Loucy (cell line): ENCODE measurements at regions not wholly inside any gene's neighbourhood (a gene's known extent, or its start where the extent isn't known, plus 50 kb on each side); places are given as distances from the start of the nearest gene placed in this dataset.

Source experiments
- H2AFZ ChIP-seq: fragments of 200-600 bp; sonication (generic); 2 replicates; pipeline ENCODE4 v1.6.0; 2016; ENCODE audit warnings: antibody characterized with exemption, mild to moderate bottlenecking, low read length, moderate library complexity
- H3F3A ChIP-seq: fragments of 200-600 bp; 2 replicates; pipeline ENCODE4 v1.6.0; 2016; ENCODE audit warnings: antibody characterized with exemption, low read depth, mild to moderate bottlenecking
- H3K27me3 ChIP-seq: fragments of 200-600 bp; sonication (generic); 2 replicates; pipeline ENCODE4 v1.6.1; 2014; ENCODE audit warnings: low read length, mild to moderate bottlenecking; ENCODE audit not compliant: insufficient read depth, poor library complexity, severe bottlenecking
- H3K36me3 ChIP-seq: fragments of 200-600 bp; sonication (generic); 2 replicates; pipeline ENCODE4 v1.6.1; 2016; ENCODE audit warnings: low read length; ENCODE audit not compliant: insufficient read depth
- H3K4me1 ChIP-seq: fragments of 200-600 bp; sonication (generic); 2 replicates; pipeline ENCODE4 v1.5.1; 2014; ENCODE audit warnings: low read length, mild to moderate bottlenecking; ENCODE audit not compliant: insufficient read depth, poor library complexity, severe bottlenecking
- H3K4me2 ChIP-seq: fragments of 200-600 bp; sonication (generic); 2 replicates; pipeline ENCODE4 v1.6.0; 2014; ENCODE audit warnings: antibody characterized with exemption, low read length, low read depth, mild to moderate bottlenecking; ENCODE audit not compliant: poor library complexity, severe bottlenecking
- H3K4me3 ChIP-seq: fragments of 200-600 bp; sonication (generic); 2 replicates; pipeline ENCODE4 v1.5.1; 2014; ENCODE audit warnings: low read length, mild to moderate bottlenecking, mixed read lengths; ENCODE audit not compliant: poor library complexity, severe bottlenecking
- H3K79me2 ChIP-seq: fragments of 200-600 bp; sonication (generic); 2 replicates; pipeline ENCODE4 v1.6.1; 2014; ENCODE audit warnings: low read length; ENCODE audit not compliant: insufficient read depth
- H3K9ac ChIP-seq: fragments of 200-600 bp; sonication (generic); 2 replicates; pipeline ENCODE4 v1.6.0; 2014; ENCODE audit warnings: mild to moderate bottlenecking, low read depth, low read length, moderate library complexity; ENCODE audit not compliant: poor library complexity, severe bottlenecking
- H3K9me2 ChIP-seq: fragments of 200-600 bp; sonication (generic); replicated peaks from 2 replicates; pipeline ENCODE4 v1.6.1; 2016; ENCODE audit warnings: low read depth, low read length, mixed read lengths
- H3K9me3 ChIP-seq: fragments of 200-600 bp; sonication (generic); 2 replicates; pipeline ENCODE4 v1.6.1; 2014; ENCODE audit warnings: mild to moderate bottlenecking, antibody characterized with exemption, low read length, low read depth; ENCODE audit not compliant: insufficient read depth
- H4K20me1 ChIP-seq: fragments of 200-600 bp; sonication (generic); 2 replicates; pipeline ENCODE4 v1.6.0; 2014; ENCODE audit warnings: antibody characterized with exemption, low read length, mild to moderate bottlenecking; ENCODE audit not compliant: insufficient read depth, poor library complexity, severe bottlenecking
- CTCF ChIP-seq: fragments of 200-600 bp; sonication (generic); conservative IDR thresholded peaks from 2 replicates; pipeline ENCODE4 v1.5.1; 2014; ENCODE audit warnings: mild to moderate bottlenecking, antibody characterized with exemption, low read length
- EZH2phosphoT487 ChIP-seq: fragments of 200-600 bp; IDR thresholded peaks from 2 replicates; pipeline ENCODE4 v1.6.1; 2018; ENCODE audit warnings: antibody characterized with exemption, mild to moderate bottlenecking, moderate library complexity, borderline replicate concordance

GRCh38 chr11:96783311-96783710, 393.5 kb downstream of the JRKL start:
- Histone ChIP-seq H3K9me2 (no peaks in the 10 kb centered on the region), H3K9ac (no peak overlapping the region), H3F3A (no peaks in the 10 kb centered on the region), H3K9me3 (no peaks in the 10 kb centered on the region), H4K20me1 (no peaks in the 10 kb centered on the region), H3K4me3 (no peak overlapping the region), H3K4me2 (no peak overlapping the region), H3K27me3 (no peaks in the 10 kb centered on the region), H3K36me3 (no peaks in the 10 kb centered on the region), H2AFZ (no peak overlapping the region), H3K4me1 (no peaks in the 10 kb centered on the region), H3K79me2 (no peaks in the 10 kb centered on the region)
- TF ChIP-seq CTCF (no peak), EZH2phosphoT487 (no peak)

- Histone ChIP-seq H3K9me2 (no peaks in the 10 kb centered on the region), H3K4me3 (no peak overlapping the region), H3K79me2 (no peaks in the 10 kb centered on the region), H3K4me2 (no peak overlapping the region), H3K36me3 (no peaks in the 10 kb centered on the region), H3K27me3 (no peaks in the 10 kb centered on the region), H4K20me1 (no peaks in the 10 kb centered on the region), H3K4me1 (no peaks in the 10 kb centered on the region), H2AFZ (no peak overlapping the region), H3K9me3 (no peaks in the 10 kb centered on the region), H3K9ac (no peak overlapping the region), H3F3A (no peaks in the 10 kb centered on the region)
- TF ChIP-seq EZH2phosphoT487: no peak
- TF ChIP-seq CTCF: no peak
Observed at GRCh38 chr11:96785073-96785472, 395.3 kb downstream of the JRKL start.

- no peaks in the 10 kb centered on the region for H3K9me3 ChIP-seq
- no peaks in the 10 kb centered on the region for H3K9me2 ChIP-seq
- no peaks in the 10 kb centered on the region for H3K4me1 ChIP-seq
- no peak for TF ChIP-seq CTCF
- TF ChIP-seq EZH2phosphoT487: no peak
- no peaks in the 10 kb centered on the region for H3K36me3 ChIP-seq
- no peak overlapping the region for H3K4me2 ChIP-seq
- H3K4me3 ChIP-seq: no peak overlapping the region
- H3F3A ChIP-seq: no peaks in the 10 kb centered on the region; the same call in 1 of the 2 replicates
- H3K27me3 ChIP-seq: no peaks in the 10 kb centered on the region
- no peaks in the 10 kb centered on the region for H3K79me2 ChIP-seq
- H4K20me1 ChIP-seq: no peaks in the 10 kb centered on the region
- H3K9ac ChIP-seq: no peak overlapping the region
- no peak overlapping the region for H2AFZ ChIP-seq
Observed at GRCh38 chr11:96794152-96794551, 404.3 kb downstream of the JRKL start.
